GM23338 (cell line): ENCODE measurements at regions not wholly inside any gene's neighbourhood (a gene's known extent, or its start where the extent isn't known, plus 50 kb on each side); places are given as distances from the start of the nearest gene placed in this dataset.

ENCODE experiments used
- ATAC-seq: fragments of 200-7000 bp; cut with Tn5 transposase; 3 replicates; pipeline ENCODE4 v1.9.1; 2020
- DNase-seq: peaks from one replicate; pipeline ENCODE4 v3.0.0-alpha.2; 2015; ENCODE audit warnings: low spot score
- H2AFZ ChIP-seq: fragments of 200-600 bp; sonication (generic); 2 replicates; pipeline ENCODE4 v1.8.0; 2016; ENCODE audit warnings: antibody characterized with exemption, mild to moderate bottlenecking, moderate library complexity
- H3F3A ChIP-seq: fragments of 200-600 bp; sonication (generic); replicated peaks from 2 replicates; pipeline ENCODE4 v1.8.0; 2017; ENCODE audit warnings: antibody characterized with exemption, mixed run types, low read depth
- H3K27ac ChIP-seq: fragments of 200-600 bp; sonication (generic); 2 replicates; pipeline ENCODE4 v1.6.1; 2016; ENCODE audit warnings: low read depth
- H3K27me3 ChIP-seq: fragments of 200-600 bp; sonication (generic); 2 replicates; pipeline ENCODE4 v1.8.0; 2016; ENCODE audit warnings: mild to moderate bottlenecking, mixed run types, moderate library complexity; ENCODE audit not compliant: insufficient read depth
- H3K36me3 ChIP-seq: fragments of 200-600 bp; sonication (generic); 2 replicates; pipeline ENCODE4 v1.8.0; 2016; ENCODE audit warnings: mild to moderate bottlenecking; ENCODE audit not compliant: insufficient read depth
- H3K4me1 ChIP-seq: fragments of 200-600 bp; sonication (generic); 2 replicates; pipeline ENCODE4 v1.8.0; 2016; ENCODE audit warnings: mild to moderate bottlenecking, moderate library complexity; ENCODE audit not compliant: insufficient read depth
- H3K4me2 ChIP-seq: fragments of 200-600 bp; sonication (generic); 2 replicates; pipeline ENCODE4 v1.7.1; 2017; ENCODE audit warnings: mixed run types
- H3K4me3 ChIP-seq: fragments of 200-600 bp; sonication (generic); 2 replicates; pipeline ENCODE4 v1.6.1; 2016; ENCODE audit warnings: mixed run types
- H3K79me2 ChIP-seq: fragments of 200-600 bp; sonication (generic); replicated peaks from 2 replicates; pipeline ENCODE4 v1.8.0; 2017; ENCODE audit warnings: mild to moderate bottlenecking; ENCODE audit not compliant: insufficient read depth
- H3K9me2 ChIP-seq: fragments of 200-600 bp; sonication (generic); 2 replicates; pipeline ENCODE4 v1.8.0; 2017; ENCODE audit not compliant: insufficient read depth
- H4K20me1 ChIP-seq: fragments of 200-600 bp; sonication (generic); replicated peaks from 2 replicates; pipeline ENCODE4 v1.8.0; 2017; ENCODE audit warnings: mild to moderate bottlenecking; ENCODE audit not compliant: insufficient read depth
- H3K27ac Mint-ChIP-seq: 2 replicates; pipeline ENCODE4 v1.8.0; 2020; ENCODE audit warnings: inconsistent platforms, mild to moderate bottlenecking, moderate library complexity, mixed read lengths
- H3K27me3 Mint-ChIP-seq: 3 replicates; pipeline ENCODE4 v1.8.0; 2022; ENCODE audit warnings: low read depth, mild to moderate bottlenecking, moderate library complexity, mixed read lengths, inconsistent platforms; ENCODE audit not compliant: insufficient read depth, poor library complexity
- H3K36me3 Mint-ChIP-seq: 3 replicates; pipeline ENCODE4 v1.8.0; 2021; ENCODE audit warnings: low read depth, mild to moderate bottlenecking, inconsistent platforms, moderate library complexity, mixed read lengths
- H3K4me1 Mint-ChIP-seq: 3 replicates; pipeline ENCODE4 v1.8.0; 2020; ENCODE audit warnings: mild to moderate bottlenecking, inconsistent platforms, mixed read lengths
- H3K4me3 Mint-ChIP-seq: 3 replicates; pipeline ENCODE4 v1.8.0; 2021; ENCODE audit warnings: moderate library complexity, mild to moderate bottlenecking, inconsistent platforms, mixed read lengths
- H3K9me3 Mint-ChIP-seq: 3 replicates; pipeline ENCODE4 v1.8.0; 2020; ENCODE audit warnings: moderate library complexity, mild to moderate bottlenecking, inconsistent platforms, mixed read lengths
- CREB1 ChIP-seq: fragments of 250-450 bp; sonication (Bioruptor Pico); IDR thresholded peaks from 2 replicates; pipeline ENCODE4 v1.5.0; 2020; ENCODE audit warnings: low read depth, mild to moderate bottlenecking, moderate library complexity
- JUNB ChIP-seq: IDR thresholded peaks from one replicate; pipeline ENCODE4 v1.6.1; 2016; ENCODE audit warnings: antibody characterized with exemption; ENCODE audit not compliant: unreplicated experiment
- NANOG ChIP-seq: IDR thresholded peaks from 2 replicates; pipeline ENCODE4 v1.6.1; 2016; ENCODE audit warnings: antibody characterized with exemption, borderline replicate concordance
- ZNF114 ChIP-seq: fragments of 250-450 bp; sonication (Bioruptor Pico); IDR thresholded peaks from 2 replicates; pipeline ENCODE4 v1.5.0; 2020; ENCODE audit warnings: mild to moderate bottlenecking, moderate library complexity
- ZNF331 ChIP-seq: fragments of 250-450 bp; sonication (Bioruptor Pico); IDR thresholded peaks from 2 replicates; pipeline ENCODE4 v1.5.0; 2020; ENCODE audit warnings: low read depth, mild to moderate bottlenecking, moderate library complexity
- TF ChIP-seq, protein P1 (sequence below), 2 experiments: fragments of 200-600 bp in 1 of 2; sonication (generic) in 1 of 2; conservative IDR thresholded peaks; 2 replicates each; pipeline versions ENCODE4 v1.5.1 to v1.6.1; 2016 to 2017; ENCODE audit warnings: antibody characterized with exemption in 2 of 2, low read depth in 2 of 2, mild to moderate bottlenecking in 2 of 2, moderate library complexity in 1 of 2
- TF ChIP-seq, protein P2 (sequence below): IDR thresholded peaks from 2 replicates; pipeline ENCODE4 v1.6.1; 2016; ENCODE audit warnings: antibody characterized with exemption
- TF ChIP-seq, protein P3 (sequence below): fragments of 250-450 bp; sonication (Bioruptor Pico); IDR thresholded peaks from 2 replicates; pipeline ENCODE4 v1.5.0; 2020; ENCODE audit warnings: mild to moderate bottlenecking, moderate library complexity

DNA sequence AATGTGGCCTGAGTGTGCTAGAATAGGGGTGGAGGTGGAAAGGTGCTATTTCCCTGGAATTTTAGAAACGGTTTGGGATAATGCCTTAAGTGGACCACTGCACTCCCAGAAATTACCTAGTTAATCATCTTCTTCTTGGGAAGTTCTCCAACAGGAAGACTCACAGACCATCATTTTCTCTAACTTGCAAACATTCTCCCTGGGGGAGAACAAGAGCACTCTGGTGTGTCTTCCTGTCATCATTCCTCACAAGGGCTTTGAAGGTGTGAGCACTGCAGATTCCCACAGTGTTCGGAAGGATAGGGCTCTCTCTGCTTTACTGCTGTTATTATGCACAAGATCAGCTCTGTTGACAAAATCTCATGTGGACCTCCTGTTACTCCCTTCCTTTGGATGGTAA, 54.9 kb upstream of the TSPAN2 start:
- peaks cover 2% of the 10 kb centered on the region for H3K27me3 Mint-ChIP-seq
- H3K27ac Mint-ChIP-seq: no peak overlapping the region
- Histone ChIP-seq H3K79me2 (no peaks in the 10 kb centered on the region), H3K4me3 (no peak overlapping the region), H3K4me1 (no peaks in the 10 kb centered on the region), H3K9me2 (no peaks in the 10 kb centered on the region), H3K27ac (no peak overlapping the region), H2AFZ (no peak overlapping the region), H3K27me3 (no peaks in the 10 kb centered on the region), H3F3A (no peaks in the 10 kb centered on the region), H4K20me1 (no peaks in the 10 kb centered on the region), H3K4me2 (no peak overlapping the region), H3K36me3 (no peaks in the 10 kb centered on the region)
- TF ChIP-seq, protein P1, sequence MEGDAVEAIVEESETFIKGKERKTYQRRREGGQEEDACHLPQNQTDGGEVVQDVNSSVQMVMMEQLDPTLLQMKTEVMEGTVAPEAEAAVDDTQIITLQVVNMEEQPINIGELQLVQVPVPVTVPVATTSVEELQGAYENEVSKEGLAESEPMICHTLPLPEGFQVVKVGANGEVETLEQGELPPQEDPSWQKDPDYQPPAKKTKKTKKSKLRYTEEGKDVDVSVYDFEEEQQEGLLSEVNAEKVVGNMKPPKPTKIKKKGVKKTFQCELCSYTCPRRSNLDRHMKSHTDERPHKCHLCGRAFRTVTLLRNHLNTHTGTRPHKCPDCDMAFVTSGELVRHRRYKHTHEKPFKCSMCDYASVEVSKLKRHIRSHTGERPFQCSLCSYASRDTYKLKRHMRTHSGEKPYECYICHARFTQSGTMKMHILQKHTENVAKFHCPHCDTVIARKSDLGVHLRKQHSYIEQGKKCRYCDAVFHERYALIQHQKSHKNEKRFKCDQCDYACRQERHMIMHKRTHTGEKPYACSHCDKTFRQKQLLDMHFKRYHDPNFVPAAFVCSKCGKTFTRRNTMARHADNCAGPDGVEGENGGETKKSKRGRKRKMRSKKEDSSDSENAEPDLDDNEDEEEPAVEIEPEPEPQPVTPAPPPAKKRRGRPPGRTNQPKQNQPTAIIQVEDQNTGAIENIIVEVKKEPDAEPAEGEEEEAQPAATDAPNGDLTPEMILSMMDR (conservative IDR thresholded peaks at IDR 0.05; ENCODE audit: low read depth in 2 of 2): no peak
- TF ChIP-seq ZNF114 (CRISPR knock-in tag) (no peak), NANOG (no peak), JUNB (no peak), ZNF331 (CRISPR knock-in tag) (no peak), CREB1 (CRISPR knock-in tag) (no peak)
- TF ChIP-seq, protein P2, sequence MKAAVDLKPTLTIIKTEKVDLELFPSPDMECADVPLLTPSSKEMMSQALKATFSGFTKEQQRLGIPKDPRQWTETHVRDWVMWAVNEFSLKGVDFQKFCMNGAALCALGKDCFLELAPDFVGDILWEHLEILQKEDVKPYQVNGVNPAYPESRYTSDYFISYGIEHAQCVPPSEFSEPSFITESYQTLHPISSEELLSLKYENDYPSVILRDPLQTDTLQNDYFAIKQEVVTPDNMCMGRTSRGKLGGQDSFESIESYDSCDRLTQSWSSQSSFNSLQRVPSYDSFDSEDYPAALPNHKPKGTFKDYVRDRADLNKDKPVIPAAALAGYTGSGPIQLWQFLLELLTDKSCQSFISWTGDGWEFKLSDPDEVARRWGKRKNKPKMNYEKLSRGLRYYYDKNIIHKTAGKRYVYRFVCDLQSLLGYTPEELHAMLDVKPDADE: no peak
- TF ChIP-seq, protein P3, sequence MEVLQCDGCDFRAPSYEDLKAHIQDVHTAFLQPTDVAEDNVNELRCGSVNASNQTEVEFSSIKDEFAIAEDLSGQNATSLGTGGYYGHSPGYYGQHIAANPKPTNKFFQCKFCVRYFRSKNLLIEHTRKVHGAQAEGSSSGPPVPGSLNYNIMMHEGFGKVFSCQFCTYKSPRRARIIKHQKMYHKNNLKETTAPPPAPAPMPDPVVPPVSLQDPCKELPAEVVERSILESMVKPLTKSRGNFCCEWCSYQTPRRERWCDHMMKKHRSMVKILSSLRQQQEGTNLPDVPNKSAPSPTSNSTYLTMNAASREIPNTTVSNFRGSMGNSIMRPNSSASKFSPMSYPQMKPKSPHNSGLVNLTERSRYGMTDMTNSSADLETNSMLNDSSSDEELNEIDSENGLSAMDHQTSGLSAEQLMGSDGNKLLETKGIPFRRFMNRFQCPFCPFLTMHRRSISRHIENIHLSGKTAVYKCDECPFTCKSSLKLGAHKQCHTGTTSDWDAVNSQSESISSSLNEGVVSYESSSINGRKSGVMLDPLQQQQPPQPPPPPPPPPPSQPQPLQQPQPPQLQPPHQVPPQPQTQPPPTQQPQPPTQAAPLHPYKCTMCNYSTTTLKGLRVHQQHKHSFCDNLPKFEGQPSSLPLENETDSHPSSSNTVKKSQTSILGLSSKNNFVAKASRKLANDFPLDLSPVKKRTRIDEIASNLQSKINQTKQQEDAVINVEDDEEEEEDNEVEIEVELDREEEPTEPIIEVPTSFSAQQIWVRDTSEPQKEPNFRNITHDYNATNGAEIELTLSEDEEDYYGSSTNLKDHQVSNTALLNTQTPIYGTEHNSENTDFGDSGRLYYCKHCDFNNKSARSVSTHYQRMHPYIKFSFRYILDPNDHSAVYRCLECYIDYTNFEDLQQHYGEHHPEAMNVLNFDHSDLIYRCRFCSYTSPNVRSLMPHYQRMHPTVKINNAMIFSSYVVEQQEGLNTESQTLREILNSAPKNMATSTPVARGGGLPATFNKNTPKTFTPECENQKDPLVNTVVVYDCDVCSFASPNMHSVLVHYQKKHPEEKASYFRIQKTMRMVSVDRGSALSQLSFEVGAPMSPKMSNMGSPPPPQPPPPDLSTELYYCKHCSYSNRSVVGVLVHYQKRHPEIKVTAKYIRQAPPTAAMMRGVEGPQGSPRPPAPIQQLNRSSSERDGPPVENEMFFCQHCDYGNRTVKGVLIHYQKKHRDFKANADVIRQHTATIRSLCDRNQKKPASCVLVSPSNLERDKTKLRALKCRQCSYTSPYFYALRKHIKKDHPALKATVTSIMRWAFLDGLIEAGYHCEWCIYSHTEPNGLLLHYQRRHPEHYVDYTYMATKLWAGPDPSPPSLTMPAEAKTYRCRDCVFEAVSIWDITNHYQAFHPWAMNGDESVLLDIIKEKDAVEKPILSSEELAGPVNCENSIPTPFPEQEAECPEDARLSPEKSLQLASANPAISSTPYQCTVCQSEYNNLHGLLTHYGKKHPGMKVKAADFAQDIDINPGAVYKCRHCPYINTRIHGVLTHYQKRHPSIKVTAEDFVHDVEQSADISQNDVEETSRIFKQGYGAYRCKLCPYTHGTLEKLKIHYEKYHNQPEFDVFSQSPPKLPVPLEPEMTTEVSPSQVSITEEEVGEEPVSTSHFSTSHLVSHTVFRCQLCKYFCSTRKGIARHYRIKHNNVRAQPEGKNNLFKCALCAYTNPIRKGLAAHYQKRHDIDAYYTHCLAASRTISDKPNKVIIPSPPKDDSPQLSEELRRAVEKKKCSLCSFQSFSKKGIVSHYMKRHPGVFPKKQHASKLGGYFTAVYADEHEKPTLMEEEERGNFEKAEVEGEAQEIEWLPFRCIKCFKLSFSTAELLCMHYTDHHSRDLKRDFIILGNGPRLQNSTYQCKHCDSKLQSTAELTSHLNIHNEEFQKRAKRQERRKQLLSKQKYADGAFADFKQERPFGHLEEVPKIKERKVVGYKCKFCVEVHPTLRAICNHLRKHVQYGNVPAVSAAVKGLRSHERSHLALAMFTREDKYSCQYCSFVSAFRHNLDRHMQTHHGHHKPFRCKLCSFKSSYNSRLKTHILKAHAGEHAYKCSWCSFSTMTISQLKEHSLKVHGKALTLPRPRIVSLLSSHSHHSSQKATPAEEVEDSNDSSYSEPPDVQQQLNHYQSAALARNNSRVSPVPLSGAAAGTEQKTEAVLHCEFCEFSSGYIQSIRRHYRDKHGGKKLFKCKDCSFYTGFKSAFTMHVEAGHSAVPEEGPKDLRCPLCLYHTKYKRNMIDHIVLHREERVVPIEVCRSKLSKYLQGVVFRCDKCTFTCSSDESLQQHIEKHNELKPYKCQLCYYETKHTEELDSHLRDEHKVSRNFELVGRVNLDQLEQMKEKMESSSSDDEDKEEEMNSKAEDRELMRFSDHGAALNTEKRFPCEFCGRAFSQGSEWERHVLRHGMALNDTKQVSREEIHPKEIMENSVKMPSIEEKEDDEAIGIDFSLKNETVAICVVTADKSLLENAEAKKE: no peak
- H3K36me3 Mint-ChIP-seq: no peaks in the 10 kb centered on the region
- ATAC-seq: no peak
- no peaks in the 10 kb centered on the region; the same call in 2 of the 3 replicates for H3K4me1 Mint-ChIP-seq
- no peaks in the 10 kb centered on the region for H3K9me3 Mint-ChIP-seq
- no peak overlapping the region for H3K4me3 Mint-ChIP-seq
- DNase-seq: no peak
